ENCODE measurements at regions not wholly inside any gene's neighbourhood (a gene's known extent, or its start where the extent isn't known, plus 50 kb on each side); places are given as distances from the start of the nearest gene placed in this dataset.

DNA sequence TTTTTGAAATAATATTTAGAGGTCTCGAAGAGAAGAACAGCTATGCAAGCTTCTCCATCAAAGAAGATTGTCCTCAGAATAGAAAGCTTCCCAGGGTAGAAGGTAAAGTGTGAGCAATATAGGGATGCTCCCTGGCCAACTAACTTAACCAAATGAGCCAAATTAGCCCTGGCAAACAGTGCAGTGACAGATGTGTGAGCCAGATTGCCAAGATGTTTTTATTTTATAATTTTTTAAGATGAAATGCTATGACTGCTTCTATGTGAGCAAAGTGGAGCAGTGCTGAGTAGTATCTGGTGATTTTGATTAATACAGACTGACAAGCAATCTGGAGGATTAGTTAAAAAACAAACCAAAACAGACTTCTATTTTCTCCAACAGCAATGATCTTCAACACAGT, 202.1 kb downstream of the NOVA1 start:
- DNase-seq = no peak

DNA sequence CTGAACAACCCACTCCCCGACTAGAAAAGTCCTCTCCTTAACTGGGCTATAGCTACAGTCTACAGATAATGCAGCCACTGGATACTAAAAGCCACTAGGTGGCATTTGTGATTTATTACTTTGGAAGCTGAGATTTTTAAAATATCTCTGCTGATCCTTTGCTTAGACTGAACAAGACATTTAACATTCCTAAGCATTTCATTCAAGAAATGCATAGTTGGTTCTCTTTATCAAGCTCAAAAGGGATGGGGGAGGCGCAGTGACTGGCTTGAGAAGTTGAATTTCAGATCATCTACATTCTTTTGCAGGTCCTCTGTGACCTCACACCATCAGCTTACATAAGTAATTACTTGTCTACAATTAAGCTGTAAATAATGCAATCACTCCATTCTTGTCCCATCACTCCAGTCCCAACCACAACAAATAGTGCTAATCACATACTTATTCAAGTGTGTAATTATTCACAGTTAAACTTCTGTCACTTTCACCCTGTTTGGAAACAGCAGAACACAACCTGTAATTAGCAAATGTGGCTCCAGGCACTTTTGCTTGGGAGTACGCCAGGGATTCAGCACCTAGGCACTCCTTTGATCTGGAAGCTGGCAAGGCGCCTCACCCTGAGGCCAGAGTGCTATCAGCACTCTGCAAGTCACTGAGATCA, 203.6 kb downstream of the NOVA1 start:
- peak; percentile 32 for DNase-seq

DNA sequence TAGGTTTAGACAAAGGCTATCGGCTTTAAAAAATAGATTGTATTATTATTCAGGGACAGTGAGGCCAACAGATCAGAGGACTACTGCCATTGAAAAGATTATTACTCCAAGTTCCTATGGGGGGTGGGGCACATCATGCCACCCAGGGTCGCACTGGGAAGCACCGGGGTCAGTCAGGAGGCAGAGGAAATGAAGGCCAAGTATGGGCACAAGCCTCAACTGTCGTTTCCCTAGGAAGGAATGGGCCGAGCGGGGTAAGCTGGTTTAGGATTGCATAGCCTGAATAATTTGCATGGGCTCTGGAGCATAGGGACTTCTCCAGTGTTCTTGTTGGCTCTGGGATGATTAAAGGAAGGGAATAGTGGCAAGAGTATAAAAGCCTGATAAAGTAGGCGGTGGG, 205.3 kb downstream of the NOVA1 start:
- DNase-seq = no peak

DNA sequence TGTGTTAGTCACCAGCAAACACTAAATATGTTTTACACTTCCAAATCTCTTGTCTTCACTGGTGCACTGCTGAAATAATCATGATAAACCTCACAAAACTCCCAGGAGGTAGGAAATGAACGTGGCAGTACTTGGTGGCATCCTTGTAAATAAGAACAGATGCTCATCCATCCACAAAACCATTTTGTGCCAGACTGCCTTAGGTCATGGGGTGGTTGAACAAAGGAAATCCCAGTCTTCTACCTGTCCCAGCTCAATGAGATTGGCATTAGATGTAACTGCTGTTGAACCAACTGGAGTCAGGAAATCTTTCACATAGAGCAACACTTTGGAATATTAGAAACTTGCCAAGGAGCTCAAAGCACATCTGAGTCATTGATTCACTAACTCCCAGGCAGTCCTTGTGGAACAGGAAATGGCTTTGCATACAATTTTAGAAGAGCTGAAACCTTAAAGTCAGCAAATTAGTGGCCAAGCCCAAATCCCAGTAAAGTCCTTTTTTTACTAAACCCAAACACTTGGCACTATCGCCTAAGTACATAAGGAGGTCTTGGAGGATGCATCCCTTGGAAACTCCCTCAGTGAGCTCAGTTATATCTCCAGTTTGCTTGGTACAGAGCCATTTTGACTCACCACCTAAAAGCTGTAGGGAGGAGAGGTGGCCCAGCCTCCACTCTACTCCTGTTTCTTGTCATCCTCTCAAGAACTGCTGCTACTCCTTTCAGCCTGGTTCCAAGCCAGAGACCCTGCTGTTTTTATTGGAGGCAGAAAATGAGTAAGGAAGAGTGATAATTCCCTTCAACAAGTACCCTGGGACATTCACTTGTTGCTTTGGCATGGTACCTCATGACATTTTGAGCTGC, 208.0 kb downstream of the NOVA1 start:
- DNase-seq = no peak

DNA sequence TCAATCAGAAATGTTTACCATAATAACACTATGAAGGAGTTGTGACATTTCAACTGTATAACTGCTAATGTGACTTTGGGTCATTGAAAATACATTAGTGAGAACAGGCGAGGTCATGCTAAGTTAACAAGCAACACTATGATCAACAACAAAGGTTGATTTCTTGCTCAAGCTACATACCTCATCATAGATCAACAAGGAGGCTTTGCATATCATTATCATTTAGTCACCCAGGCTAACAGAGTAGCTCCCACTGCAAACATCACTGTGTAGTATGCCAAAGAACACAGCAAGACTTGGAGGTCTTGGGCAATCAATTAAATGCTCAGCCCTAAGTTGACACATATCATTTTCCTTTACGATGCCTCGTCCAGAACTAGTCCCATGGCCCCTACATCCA, 212.5 kb downstream of the NOVA1 start:
- no peak for DNase-seq

DNA sequence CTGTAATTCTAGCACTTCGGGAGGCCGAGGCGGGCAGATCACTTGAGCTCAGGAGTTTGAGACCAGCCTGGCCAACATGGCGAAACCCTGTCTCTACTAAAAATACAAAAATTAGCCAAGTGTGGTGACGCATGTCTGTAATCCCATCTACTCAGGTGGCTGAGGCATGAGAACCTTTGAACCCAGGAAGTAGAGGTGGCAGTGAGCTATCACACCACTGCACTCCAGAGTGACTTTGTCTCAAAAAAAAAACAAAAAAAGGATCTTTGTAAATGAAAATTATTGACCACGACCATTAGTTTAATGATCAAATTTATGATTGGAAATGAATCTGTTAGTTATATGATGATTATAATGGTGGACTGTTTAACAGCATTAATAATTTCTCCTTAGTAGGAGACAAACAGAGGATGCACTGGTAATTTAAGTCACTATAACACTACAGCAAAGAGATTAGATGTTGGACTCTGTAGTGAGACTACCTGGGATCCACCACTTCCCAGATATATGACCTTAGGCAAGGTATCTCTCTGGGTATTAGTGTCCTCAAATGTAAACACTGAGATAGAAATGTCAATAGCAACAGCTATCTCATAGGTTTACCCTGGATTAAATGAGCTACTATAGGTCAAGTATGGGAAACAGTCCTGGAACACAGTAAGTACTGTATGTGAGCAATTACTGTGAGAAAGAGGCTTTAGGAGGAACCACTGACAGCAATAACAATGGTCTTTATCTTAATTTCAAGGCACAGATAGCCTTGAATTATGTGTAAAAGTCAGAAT, 214.7 kb downstream of the NOVA1 start:
- no peak for DNase-seq

DNA sequence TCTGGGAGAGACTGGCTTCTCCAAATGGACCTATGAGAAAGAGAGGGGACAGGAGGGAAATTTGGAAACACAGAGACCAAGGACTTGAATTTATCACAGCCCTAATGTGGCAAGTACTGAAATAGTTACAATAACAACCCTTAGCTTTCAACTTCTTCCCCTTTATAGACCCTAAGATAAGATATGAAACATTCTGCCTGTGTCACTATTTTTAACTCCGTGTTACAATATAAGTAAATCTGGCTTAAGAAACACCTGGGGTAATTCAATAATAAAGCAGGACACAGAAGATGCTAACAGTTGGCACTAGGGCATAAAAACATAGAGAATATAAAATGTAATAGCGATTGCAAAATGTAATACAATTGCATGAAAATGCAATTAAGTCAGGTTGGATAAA, 216.4 kb downstream of the NOVA1 start:
- DNase-seq = no peak

DNA sequence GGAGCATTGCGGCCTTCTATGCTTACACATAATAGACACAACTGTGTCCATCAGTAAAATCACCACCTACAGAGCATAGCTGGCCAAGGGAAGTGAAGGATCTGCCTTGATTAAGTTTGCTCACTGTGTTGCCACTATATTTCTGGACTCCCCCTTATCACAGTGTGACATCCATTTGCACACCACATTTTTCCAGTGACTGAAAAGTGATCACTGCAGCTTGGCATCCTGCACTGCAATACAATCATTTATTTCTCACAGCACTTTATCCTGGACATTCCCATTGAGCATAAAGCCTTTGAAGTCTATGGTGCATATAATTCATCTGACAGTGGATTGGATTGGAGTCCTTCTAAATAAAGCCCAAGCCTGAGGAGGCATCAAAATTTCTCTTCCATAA, 217.2 kb downstream of the NOVA1 start:
- no peak for DNase-seq

DNA sequence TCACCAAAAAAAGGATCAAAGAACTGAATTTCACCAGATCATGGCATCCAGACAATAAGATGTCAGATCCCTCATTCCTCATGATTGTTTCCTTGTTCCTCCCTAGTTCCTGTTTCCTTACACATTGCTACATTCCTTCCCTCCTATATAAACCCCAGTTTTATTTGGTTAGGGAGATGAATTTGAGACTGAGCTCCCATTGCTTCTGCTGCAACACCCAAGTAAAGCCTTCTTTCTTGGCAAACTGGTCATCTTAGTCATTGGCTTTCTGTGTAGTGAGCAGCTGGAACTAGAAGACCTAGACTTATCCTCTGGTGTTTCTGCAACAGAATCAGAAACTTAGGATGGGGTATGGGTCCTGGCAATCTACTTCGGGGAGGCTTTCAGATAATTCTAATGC, 217.9 kb downstream of the NOVA1 start:
- no peak for DNase-seq

DNA sequence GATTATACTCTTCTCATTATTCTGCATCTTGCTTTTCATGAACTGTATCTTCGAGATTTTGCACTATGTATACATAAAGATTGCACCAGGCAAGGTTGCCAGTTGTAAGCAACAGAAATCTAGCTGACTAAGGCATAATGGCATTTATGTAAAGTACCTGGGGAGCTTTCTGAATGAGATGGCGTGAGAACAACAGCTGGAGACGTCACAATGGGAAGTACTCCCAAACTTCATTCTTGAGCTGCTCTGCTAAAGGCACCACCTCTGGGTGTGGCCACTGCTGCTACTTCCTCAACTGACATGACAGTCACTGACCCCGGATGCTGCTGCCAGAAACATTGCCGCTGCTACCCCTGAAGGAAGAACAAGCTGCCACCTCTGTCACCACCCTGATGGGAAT, 220.7 kb downstream of the NOVA1 start:
- no peak for DNase-seq

DNA sequence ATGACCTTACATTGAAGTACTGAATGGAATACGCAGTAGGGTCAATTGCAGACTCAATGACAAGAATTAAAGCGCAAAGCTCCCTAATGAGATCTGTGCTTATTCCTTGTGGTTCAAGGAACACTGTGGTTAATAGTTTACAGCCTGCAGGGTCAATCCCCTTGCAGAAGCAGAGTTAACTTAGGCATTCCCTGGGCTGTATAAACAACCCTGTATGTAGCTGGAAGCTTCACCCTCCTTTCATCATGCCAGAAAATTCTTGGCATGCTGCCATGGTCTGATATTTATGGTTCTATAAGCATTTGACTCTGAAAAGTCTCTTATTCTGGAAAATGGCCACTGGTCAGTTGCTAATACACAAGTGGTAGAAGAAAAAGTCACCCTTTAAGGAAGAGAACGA, 227.7 kb downstream of the NOVA1 start:
- DNase-seq = peak; percentile 62

DNA sequence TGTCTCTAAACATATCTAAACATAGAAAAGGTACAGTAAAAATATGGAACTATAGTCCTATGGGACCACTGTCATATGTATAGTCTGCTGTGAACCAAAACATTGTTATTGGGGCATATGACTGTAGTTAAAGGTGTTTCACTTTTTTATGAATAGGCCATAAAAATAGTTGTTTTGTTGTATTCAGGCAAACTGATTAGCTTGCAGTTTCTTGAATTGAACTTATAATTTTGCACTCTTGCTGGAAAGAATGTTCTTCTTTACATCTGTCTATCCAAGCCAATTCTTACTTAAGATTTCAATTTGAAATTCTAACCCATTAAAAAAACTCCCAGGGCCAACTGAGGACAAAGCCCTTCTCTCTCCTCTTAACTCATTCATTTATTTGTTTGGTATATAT, 234.1 kb downstream of the NOVA1 start:
- DNase-seq = no peak

DNA sequence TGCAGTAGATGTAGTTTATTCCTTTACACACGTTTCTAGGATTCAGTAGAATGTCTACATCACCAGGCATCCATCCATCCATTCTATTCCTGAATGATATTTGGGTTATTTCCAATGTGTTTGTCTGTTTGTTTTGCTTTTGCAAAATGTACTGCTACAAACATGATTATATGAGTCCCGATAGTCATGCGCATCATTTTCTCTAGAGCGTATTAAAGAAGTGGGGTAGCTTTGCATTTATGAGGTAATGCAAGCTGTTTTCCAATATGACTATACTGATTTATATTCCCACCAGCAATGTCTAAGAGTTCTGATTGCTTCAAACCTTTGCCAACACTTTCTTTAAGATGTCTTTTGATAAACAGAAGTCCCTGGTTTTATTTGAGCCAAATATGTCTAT, 253.2 kb downstream of the NOVA1 start:
- DNase-seq = no peak

DNA sequence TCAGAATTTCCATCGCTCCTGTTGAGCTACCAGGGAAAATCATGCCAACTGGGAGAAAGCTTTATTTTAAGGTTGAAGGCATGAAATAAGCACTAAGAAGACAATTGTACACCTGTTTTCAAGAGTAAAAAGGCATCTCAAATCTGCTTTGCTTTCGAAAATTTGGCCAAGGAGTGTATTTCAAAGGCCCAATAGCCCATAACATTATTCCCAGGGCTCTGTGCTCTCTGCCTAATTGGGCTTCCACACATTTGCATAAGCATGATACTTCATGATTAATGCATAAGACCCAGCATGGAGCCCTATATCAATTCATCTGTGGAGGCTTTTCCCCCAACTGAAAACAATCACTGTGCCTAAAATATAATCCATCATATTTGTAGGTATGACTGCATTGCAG, 258.5 kb downstream of the NOVA1 start:
- no peak for DNase-seq

DNA sequence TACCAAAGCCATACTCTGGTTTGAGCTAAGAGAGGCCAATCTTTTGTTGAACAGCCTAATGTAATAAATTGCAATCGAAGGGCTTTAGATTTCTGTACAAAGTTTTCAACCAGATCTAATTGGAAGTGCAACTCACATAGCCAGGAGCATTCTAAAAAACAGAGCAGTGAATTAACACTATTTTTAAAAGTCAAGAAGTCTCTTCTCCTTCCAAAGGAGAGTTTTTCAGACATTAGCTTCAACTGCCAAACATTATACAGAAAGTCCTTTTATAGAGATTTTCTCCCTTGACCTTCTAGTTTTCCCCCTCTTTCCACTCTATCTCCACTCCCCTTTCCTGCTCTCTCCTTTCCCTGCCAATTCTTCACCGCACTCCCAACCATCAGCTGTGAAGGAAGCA, 259.6 kb downstream of the NOVA1 start:
- DNase-seq = no peak

DNA sequence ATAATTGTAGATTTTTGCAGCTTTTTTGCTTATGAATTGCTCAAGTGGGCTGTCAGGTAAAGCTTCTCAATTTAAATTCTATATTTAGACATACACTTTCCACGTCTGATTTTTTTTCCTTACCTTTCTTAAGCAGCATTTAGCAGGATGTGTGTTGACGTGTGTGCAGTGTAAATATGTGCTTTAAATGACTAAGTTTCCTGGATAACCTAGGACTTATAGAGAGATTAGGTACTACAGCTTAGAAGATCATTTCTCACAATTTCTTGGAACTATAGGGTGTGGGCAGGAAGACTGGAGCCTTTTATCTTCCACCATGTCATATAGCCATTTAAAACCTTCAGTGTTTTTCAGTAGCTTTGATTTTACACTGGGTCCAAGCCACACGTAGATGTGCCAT, 263.5 kb downstream of the NOVA1 start:
- no peak for DNase-seq

DNA sequence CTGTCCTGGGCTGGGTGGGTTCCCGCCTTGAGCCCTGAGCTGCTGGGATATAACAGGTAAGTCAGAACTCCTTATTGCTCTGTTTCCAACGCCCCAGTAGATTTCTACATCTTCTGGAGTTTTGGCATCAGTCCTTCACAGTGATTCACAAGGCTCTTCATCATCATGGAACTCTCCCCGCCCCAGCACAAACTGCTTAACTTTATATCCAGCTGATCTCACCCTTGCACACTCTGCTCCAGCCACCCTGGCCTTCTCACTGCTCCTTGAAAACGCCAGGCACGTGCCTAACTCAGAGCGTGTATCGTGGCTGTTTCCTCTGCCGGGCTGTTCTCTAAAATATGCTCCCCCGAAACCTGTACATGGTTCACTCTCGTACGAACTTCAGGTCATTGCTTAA, 264.9 kb downstream of the NOVA1 start:
- no peak for DNase-seq

DNA sequence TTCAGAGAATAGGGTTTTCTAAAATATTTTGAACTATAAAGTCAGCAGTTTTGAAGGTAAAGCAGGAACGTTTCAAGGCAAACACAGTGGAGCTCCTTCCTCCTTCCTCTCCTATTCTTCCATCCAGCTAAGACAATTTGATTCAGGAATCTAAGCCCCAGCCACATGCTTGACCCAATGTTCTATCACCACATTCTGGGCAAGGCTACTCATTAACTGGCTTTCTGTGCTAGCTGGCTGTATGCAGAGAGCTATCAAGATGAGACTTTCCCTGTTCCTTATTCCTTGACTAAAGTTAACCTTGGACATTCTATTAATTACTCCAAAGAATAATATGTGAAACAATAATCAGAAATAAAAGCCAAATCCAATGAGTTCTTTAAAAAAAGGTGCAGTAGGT, 266.9 kb downstream of the NOVA1 start:
- DNase-seq = no peak

DNA sequence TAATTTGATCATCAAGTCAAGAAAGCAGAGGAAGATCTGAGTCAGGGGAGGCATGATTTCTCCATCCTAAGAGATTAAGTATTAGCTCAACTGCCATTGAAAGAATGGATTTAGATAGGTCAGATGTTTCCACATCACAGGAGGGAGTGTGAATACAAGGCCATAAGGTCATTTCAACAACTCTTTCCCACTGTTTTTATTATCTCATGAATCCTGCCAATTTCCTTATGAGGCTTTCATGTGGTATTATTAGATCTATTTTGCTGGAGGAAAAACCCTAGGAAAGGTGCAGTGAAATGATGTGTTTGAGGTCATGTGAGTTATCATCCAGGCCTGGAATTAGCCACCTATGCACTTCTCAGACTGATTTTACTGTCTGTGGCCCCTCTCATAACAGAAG, 269.0 kb downstream of the NOVA1 start:
- no peak for DNase-seq

DNA sequence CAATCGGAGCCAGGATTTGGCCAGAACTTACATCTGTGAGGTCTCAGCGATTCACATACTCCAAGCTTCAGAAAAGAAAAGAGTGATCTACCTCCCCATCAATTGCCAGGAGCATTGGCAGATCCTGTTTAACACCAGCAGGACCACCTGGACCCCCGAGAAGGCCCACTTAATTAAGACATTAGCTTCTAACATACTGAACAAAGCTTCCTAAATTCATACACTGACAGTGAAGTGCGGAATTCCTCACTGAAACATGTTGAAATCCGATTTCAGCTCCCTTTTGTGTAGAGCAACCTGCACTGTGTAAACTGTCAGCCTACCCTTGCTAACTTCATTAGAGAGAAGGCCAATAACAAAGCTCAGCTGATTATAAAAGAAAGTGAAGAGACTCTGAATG, 274.0 kb downstream of the NOVA1 start:
- peak; percentile 83 for DNase-seq

DNA sequence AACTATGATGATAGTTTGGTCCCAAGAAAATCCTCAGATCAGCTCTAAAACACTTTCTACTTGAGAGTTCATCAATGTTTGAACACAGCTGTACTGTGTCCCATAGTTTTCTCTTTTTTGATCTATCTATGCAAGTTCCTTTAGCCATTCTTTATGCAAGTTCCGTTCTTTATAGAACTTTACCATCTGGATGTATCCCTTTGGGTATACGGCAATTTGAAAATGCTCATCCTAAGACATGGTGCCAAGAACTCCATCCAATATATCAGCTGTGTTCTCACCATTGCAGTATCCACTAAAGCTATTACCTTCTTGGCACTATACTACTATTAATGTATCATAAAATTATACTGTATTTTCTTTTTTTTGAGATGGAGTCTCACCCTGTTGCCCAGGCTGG, 276.9 kb downstream of the NOVA1 start:
- DNase-seq = no peak

DNA sequence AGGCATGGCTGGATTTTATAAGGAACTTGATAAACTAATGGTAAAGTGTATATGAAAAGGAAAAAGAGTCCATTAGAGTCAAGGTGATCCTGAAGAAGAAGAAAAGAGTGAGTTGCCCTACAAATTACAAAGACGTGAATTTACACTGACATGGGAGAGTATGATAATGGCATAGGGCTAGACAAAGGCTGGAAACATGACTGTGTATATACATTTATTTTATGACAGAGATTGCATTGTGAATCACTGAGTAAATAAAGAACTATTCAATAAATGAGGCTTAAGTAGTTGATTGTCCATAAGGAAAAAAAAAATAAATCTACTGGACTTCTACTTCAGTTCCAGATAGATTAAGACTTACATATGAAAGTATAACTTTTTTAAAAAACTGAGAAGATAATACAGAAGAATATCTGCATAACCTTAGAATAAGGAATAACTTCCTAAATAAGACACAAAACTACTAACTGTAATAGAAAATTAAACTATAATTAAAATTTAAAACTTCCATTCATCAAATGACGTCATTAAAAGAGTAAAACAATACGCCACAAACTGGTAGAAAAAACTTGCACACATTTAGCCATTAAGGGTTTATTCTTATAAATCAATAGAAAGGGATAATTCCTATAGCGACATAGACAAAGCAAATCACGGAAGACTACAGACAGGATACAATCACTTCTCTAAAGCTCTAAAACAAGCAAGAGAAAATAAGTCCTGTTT, 278.5 kb downstream of the NOVA1 start:
- peak; percentile 18 for DNase-seq

DNA sequence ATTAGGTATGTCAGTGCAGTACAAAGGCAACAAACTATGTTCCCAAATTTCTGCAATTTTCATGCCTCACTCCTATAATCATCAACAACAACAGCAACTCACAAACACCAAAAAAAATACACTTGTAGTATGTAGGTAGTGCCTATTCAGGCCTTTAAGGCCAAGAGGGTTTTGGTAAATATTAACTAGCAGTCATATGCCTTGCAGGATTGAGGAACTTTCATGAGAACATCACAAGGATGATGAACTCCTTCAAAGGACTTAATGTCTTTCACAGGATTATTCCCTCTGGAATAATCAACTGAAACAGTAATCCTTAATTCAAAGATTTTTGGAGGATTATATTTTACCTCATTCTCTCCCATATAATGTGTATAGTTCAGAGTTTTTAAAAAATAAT, 293.8 kb downstream of the NOVA1 start:
- no peak for DNase-seq
